HG03175 (cell line): ENCODE measurements at regions not wholly inside any gene's neighbourhood (a gene's known extent, or its start where the extent isn't known, plus 50 kb on each side); places are given as distances from the start of the nearest gene placed in this dataset.

Experiments used
- ATAC-seq: cut with Tn5 transposase; IDR thresholded peaks from one replicate; pipeline ENCODE4 v1.9.1; 2021; ENCODE audit warnings: mild to moderate bottlenecking, moderate library complexity; ENCODE audit not compliant: unreplicated experiment

DNA sequence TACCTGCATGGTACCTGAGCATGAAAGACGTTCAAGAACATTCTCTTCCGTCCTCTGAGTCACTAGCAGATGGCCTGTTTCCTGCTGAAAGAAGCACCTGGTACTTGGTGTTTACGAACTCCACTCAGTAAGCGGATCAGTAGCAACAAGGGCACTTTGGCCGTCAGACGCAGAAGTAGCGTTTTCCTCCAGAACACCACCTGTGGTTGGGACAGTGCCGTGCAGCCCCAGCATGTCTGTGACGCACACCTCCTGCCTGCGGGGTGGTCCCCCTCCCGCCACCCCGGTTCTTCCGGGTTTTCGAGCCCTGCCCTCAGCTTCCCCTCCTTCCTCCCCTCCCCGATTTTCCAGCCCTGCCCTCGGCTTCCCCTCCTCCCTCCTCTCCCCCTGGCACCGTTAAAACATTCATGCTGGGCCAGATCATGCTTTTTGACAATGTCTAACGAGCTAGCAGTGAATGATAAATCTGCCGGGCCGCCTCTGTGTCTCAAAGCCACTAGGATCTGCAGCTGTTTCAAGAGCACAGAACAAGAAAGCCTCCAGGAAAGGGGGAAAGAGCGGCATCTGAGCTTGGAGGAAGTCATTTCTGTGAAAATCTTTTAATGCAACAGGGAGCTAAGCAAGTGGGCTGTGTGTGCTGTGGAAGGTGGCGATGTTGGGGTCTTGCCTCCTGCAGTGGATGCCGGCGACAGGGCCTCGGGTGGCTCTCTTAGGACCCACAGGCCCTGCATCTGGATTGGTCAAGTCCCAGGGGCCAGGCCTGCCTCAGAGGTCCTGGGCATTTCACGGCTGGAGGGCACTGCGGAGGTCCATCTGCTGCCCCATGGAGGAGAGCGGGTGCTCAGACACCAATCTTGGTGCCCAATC, 207.9 kb downstream of the ERMARD start:
- peak; percentile 67 for ATAC-seq

DNA sequence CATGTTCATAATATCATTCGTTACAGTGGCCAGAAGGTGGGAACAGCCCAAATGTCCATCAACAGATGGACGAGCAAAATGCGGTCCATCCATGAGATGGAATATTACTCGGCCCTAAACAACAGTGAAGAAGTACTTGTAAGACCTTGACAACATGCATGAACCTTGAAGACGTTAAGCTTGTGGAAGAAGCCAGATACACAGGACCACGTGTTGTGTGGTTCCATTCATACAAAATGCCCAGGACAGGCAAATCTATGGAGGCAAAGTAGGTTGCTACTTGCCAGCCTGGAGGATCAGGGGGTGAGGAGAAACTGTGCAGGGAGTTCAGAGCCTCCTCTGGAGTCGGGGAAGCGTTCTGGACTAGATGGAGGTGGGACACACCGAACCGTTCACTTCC, 207.1 kb downstream of the ERMARD start:
- ATAC-seq: no peak

DNA sequence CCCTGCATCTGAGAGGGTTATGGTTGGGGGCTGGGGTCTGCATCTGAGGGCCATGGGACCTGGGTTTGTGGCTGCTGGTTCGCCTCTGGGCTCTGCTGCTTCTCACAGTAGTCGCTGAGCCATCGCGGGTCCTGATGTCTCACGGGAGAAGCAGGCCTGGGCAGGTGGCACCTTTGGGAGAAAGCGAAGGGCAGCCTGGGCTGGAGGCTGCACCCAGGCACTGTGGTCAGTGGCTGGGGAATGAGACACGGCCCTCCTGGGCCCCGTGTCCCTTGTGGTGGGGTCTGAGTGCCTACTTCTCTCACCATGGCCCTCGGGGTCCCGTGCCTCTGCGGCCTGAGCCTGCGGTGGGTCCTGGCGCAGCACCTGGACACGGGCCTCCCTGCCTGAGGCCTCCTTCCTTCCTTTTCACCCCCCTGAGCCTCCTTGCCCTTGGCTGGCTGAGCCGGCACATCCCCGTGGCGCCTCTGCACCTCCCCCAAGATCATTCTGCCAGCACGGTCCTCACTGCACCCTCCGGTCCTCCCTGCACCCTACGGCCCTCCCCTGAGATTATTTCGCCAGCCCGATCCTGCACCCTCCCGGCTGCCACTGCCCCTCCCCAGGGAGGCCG, 206.0 kb downstream of the ERMARD start:
- ATAC-seq: no peak

DNA sequence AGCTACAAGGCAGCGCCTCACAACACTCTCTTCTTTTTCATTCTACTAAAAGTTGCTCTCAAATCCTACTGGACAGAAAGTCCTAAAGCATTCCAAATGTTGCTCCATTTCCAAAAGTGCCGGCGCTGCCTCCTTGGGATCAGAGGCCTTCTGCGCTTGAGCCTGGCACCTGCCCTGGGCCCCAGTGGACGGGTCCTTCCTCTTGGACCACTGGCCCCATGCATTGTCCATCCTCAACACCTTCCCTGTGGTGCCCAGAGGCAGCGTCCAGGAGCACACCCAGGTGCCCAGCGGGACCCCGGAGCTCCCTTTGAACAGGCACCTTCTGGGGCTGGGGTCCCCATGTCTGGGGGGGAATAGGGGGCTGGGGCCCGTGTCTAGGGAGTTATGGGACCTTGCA, 205.2 kb downstream of the ERMARD start:
- ATAC-seq: no peak

DNA sequence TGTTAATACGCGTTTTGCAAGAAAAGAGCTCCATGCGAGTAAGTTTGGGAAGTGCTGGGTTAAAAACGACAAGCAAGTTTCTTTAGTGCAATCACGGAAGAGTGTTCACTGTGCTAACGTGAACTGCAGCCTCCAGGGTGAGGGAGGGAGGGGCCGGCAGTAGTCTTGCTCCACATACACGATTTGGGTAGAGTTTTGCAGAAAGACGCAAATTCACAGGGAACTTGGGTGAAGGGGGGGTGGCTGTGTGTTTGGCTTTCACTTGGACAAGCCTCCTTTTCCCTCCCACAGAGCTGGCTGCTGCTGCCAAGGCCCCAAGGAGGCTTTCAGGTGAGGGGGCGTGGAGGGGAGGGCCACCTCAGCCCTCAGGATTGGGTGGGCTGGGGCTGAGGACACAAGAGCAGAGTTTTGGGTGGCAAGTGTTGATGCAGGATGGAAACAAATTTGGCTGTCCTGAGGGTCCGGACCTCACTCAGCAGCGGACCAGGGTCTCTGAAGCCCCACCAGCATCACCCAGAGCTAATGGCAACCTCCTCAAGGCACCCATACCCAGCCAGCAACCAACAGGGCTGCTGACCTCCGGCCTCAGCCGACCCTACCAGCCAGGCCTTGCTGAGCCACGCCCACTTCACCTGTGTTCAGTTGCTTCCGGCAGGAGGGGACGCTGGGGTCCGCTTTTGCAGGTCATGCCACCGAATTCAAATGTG, 204.5 kb downstream of the ERMARD start:
- no peak for ATAC-seq

DNA sequence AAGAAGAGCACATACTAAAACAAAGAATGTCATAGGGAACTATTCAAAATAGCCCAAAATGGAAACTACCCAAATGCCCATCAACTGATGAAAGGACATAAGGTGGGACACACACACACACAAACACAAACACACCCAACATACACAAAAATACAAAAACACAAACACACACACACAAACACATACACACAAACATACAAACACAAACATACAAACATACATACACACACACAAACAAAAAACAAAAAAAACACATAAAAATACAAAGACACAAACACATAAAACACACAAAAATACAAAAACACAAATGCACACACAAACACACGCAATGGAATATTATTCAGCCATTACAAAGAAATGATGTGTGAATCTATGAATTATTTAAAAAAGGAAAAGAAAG, 203.6 kb downstream of the ERMARD start:
- ATAC-seq: no peak

DNA sequence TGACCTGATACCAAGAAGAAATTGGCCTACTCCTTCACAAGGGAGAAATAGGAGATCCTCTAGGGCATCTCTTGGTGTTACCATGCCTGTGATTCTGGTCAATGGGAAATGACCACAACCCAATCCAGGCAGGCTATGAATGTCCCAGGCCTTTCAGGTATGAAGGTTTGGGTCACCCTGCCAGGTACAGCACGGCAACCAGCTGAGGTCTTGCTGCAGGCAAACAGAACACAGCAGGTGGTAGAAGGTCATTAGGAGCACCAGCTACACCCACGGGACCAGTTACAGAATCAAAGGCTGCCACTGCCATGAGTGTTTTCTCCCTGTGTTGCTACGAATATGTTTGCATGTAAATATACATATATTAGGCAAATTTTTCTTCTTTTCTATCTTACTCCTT, 202.3 kb downstream of the ERMARD start:
- ATAC-seq: no peak

DNA sequence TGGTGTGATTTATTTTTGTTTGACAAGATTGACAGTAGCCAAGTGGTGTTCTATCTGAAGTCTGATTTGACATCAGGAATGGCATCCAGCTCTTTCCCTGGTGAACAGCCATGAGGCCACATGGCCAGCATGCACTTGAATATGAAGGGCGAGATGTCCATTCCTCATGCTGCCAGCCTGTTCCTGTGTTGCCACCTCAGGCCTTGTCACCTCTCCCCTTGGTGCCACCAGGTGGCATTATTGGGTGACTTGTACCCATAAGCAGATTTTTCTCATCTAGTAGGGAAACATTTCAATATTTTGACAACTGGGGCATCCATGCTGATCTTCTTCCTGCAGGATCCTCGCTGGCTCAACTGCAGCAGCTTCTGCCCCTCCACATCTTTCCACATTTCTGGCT, 199.1 kb downstream of the ERMARD start:
- ATAC-seq: no peak

DNA sequence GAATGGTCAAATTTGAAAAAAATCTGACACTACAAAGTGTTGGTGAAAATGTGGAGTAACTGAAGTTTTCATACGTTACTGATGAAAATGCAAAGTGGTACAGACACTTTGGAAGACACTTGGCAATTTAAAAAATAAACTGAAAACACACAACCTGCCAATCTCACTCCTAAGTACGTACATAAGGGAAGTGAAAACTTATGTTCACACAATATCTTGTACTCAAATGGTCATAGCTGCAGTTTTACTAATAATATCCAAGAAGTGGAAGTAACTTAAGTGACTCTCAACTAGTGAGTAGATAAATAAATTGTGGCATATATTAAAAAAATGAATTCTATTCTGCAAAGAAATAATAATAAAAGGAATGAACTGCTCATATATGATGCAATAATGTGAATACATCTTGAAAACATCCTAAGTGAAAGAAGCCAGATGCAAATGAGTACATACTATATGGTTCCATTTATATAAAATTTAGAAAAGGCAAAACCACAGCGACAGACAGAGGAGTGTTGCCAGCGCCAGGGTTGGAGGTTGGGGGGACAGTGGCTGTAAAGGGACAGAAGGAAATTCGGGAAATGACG, 198.2 kb downstream of the ERMARD start:
- ATAC-seq: no peak

DNA sequence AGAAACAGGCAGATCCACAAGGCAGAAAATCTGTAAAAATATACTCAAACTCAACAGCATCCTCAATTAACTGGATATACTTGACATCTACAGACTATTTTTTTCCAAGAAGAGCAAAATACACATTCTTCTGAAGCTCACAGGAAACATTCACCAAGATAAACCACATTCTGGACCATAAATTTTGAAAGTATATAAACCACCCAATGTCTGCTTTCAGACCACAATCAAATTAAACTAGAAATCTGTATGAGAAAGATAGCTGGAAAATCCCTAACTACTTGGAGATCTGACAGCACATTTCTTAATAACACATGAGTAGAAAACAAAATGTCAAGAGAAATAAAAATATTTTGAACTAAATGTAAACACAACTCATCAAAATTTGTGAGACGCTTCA, 195.5 kb downstream of the ERMARD start:
- no peak for ATAC-seq

DNA sequence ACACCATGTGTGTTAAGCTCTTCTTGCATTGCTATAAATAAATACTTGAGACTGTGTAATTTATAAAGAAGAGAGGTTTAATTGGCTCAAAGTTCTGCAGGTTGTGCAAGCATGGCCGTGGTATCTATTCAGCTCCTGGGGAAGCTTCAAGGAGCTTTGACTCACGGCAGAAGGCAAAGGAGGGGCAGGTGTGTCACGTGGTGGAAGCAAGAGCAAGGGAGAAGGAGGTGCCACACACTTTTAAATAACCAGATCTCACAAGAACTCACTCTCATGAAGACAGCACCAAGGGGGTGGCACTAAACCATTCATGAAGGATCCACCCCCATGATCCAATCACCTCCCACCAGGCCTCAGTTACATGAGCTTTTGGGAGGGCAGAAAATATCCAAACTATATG, 193.7 kb downstream of the ERMARD start:
- no peak for ATAC-seq

DNA sequence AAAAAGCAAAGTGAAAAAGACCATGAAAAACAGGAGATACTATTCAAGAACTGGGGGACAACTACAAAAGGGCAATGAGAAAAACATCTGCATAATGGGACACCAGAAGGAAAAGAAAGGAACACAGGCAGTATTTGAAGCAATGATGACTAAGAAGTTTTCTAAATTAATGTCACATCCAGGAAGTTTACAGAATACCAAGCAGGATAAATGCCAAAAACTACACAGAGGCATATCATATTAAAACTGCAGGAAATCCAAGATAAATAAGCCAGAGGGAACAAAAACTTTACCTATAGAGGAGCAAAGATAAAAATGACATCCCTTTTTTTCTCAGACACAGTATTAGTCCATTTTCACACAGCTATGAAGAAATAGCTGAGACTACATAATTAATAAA, 193.0 kb downstream of the ERMARD start:
- ATAC-seq: no peak

DNA sequence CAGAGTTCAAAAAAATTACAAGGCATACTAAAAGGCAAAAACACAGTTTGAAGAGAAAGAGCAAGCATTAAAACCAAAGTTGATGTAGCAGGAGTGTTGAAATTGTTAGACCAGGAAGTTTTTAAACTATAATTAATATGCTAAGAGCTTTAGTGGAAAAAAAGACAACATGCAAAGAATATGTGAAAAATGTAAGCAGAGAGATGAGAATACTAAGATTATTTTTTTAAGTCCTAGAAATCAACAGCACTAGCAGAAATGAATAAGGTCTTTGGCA, 192.6 kb downstream of the ERMARD start:
- no peak for ATAC-seq

DNA sequence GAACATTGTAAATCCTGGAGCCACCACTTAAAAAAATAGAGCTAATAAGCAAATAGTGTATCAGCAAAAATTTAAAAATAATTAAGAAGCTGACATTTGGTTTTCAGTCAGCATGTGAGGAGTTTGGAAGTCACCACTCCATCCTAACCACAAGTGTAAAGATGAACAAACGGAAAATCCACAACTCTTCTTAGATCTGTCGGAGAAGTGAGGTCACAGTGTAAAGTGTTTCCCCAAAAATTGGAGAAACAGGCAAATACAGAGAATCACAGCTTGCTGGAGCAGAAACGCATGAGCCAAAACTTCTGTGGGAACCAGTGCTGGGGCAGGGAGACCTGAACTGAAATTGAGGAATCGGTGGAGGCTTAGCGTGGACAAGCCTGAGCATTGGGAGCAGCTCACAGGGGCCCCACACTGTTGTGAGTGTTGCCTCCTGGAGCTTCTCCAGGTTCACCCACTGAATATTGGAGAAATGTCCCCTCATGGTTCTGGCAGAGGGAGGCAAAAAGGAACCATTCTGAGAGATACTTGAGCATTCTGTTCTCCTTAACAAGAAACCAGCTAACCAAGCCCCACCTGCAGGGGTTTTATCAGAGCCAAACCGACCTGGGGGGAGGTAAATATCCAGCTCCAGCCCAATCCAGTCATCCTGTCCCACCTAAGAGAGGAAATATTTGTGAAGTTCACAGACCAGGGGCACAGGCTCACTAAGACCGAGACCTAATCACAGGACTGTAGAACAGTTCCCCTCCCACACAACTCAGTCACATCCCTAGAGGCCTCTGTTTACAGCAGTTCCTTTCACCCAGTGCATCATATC, 192.0 kb downstream of the ERMARD start:
- no peak for ATAC-seq

DNA sequence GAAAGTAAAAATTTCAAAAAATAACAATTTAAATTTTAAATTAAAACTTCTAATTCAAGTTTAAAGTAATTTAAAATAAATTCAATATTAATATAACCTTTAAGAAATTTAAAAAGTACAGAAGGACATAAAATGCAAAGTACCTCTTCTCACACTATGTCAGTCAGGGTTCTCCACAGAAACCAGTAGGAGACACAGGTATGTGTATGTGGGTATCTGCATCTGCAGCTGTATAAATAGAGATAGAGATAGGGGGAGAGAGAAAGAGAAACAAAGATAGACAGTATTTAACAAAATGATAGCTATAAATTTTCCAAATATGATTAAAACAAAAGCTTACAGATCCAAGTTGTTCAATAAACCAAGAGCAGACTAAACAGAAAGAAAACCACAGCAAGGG, 190.8 kb downstream of the ERMARD start:
- ATAC-seq: no peak

DNA sequence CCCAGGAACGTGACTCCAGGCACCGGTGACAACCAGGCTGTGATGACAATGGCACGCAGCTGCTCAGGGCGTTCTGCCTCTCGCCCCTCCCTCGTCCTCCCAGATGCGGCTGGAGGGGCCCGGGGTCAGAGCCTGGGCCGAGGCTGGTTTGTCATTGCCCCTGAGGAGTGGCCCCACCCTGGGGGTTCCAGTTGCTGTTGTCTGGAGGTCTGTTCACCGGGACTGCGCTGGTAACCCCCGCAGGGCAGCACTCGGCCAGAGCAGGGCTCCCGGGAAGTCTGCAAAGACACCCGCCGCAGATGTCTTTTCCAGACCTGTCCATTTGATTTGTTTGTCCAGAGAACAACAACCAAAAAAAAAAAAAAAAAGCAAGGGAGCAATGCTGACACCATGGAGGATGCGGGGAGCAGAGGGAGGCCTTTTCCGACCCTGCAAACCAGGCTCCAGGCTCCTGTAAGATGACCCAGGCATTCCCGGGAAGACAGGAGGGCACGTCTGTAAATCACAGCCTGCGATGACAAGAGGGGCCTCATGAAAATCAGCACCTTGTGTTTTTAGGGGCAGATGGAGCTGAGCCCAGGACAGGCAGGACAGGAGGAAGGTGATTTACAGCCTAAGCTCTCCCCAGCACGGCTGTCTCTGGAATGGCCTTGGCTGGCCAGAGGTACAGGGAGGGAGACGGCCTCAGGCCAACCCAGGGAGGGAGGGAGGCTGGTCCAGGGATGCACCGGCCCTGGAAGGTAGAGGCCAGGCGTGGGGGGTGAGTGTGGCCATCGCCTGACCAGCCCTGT, 189.3 kb downstream of the ERMARD start:
- ATAC-seq: no peak

DNA sequence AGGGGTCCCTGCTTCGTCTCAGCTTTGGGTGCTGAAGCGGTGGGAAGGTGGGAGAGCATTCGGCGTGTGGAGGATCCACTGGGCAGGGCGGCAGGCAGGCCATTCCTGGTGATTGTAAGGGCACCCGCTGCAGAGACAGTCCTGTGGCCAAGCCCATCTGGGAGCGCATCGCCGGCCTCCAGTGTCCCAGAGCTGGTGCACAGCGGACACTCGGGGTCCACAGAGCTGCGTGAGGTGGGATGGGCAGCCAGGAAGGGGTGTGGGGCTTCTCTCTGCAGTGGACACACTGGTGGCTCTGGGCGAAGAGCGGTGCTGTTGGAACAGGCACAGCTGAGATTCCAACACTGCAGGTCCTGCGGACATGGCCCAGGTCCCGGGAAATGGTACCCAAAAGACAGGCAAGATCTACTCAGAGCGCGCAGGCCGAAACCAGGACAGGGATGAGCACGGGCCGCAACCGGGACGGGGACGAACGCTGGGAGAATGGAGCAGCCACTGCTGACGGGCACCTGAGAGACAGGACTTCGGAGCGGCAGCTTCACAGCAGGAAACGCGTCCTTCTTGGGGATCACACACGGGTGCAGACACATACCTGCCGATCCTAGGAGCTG, 188.2 kb downstream of the ERMARD start:
- no peak for ATAC-seq

DNA sequence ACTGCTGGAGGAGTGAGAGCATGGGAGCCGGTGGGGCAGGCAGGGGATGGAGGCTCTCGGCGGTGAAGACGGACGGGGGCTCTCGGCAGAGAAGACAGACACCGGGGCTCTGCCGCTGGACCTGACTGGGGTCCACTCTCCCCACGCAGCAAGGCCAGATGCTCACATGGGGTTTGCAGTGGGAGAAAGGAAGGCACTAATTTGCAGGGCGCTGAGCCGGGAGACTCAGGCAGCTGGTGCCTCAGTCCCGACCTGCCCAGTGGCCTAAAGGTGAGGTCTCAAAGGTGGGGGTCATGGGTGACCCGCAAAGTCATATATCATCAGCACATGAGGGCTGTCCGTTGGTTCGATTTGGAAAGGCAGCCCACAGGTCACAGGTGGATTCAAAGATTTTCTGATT, 187.3 kb downstream of the ERMARD start:
- ATAC-seq: no peak

DNA sequence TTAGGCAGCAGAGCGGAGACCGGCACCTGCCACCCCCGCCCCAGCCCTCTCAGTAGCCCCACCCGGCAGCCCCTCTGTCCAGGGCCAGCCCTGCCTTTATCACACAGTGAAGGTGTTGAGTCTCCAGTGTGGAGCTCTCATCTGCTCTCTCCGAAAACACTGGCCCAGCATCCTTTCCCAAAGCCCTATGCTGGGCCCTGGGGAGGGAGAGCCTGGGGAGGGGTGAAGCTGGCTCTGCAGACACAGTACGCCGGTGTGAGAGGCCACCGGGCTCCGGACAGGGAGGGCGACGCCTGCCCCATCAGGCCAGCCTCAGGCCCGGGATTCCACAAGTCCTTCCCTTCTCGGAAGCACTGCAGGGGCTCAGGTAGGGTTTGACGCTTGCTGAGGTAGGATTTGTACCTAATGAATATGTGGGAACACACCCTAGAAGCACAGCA, 186.9 kb downstream of the ERMARD start:
- no peak for ATAC-seq
